HG03135 (cell line): ENCODE measurements at regions not wholly inside any gene's neighbourhood (a gene's known extent, or its start where the extent isn't known, plus 50 kb on each side); places are given as distances from the start of the nearest gene placed in this dataset.

ENCODE experiments used
- ATAC-seq: cut with Tn5 transposase; IDR thresholded peaks from one replicate; pipeline ENCODE4 v1.9.1; 2021; ENCODE audit warnings: mild to moderate bottlenecking, moderate library complexity; ENCODE audit not compliant: unreplicated experiment

DNA sequence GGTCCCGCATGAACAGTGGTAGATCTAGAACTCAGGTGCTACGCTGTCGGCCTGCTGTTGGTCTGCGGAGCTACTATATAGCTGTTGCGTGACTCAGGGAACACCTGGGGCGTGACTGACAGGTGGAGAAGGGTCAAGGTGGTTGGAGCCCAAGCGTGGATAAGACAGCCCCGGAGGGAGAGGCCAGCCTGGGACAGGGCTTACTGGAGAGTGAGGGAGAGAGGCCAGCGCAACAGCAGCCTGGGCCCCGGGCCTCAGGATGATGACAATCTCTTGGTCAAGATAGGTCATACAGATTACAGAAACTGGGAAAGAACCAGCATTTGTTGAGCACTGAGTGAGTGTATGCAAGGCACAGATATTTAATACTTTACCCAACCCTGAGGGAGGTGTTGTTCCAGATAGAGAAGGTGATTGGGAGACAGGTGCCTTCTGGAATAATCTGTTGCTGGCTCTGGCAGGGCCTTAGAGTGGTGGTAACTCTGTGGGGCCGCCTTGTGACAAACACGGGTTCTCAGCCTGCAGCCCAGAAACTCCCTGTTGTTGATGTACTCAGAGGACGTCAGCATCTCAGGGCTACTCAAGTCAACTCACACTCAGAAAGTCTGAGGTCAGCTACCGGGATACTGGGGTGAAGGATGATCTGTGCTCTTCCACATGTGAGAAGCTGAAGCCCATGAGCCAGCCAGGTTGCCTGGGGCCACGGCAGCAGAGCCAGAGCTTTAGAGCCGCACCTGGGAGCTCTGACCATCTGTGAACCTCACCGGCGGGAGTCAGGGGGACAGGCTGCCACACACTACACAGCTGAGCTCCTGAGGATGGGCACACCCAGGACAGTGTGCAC lies 265.4 kb upstream of the HES1 start:
- no peak for ATAC-seq

DNA sequence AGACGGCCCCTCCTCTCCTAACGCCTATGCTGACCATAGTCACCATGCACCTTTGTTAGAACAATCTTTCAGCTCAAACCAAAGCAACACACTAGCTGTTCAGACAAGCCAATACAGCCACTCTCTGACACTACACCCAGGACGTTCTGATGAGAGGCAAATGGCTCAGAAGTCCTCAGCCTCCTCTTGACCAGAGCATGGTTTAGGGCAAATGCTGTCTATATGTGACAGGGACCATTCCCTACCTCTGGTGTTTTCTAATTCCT lies 264.8 kb upstream of the HES1 start:
- no peak for ATAC-seq

DNA sequence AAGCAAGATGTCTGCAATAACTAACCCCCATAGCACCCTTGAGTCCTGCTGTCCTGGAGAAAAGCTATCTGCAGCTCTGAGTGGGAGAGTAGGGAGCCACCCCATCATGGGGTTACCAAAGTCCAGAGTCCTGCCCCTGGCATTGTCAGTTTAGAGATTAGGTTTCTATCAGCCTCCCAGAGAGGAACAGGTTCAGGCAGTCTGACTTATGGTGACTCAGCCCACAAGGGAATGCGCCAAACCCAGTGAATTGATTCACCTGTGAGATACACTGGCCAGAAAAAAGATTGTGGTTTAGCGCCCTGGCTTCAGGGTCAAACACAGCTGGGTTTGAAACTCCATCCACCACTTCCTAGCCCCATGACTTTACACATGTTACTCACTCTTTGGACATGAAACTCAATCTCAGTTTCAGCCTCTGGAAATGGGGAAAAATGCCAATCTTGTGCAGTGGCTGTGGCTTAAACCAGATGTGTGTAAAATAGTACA lies 263.6 kb upstream of the HES1 start:
- ATAC-seq, result no peak

DNA sequence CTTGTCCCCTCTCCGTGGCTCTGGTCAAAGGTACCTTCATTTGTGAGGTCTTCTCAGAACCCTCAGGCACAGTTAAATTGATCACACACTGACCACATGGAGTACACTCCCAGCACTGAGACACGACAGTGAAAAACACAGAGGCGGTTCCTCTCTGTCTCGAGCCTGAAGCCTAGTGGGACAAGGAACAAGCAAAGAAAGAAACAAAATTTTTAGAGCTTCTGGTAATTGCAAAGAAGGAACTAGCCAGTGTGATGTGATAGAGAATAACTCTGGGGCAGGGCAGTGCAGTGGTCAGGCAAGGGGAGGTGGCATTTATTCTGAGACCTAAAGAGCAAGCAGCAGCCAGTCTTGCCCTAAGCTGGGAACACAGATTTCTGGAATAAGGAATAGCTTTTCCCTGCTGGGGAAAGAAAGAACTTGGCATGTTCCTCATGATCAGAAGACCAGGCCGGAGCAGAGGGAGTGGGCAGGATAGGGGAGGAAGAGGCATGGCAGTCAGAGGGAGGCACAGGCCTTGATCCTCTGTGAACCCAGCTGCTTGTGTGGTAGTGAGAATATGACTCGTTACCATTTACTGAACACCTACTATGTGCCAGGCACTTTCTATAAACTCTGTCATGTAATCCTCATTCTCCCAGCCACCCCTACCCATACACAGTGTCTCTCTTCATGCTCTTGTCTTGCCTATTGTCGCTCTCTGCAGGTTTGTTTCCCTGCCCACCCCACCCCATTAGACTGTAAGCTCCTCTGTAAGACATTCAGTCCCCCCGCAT lies 262.3 kb upstream of the HES1 start:
- no peak for ATAC-seq

DNA sequence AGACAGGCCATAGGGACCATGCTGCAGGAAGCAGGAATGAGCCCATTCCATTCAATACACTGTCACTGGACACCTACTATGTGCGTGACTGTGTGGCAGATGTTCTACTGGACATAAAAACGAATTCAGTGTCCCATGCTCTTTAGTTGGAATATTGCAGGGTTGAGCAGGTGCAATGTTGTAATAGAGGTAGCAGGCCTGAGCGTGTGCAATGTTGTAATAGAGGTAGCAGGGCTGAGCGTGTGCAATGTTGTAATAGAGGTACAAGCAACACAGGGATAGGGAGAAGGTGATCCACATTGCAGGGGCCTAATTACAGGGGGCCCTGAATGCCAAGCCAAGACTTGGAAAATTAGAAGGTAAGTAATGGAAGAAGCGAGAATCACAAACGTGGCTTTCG lies 261.4 kb upstream of the HES1 start:
- ATAC-seq, result no peak

DNA sequence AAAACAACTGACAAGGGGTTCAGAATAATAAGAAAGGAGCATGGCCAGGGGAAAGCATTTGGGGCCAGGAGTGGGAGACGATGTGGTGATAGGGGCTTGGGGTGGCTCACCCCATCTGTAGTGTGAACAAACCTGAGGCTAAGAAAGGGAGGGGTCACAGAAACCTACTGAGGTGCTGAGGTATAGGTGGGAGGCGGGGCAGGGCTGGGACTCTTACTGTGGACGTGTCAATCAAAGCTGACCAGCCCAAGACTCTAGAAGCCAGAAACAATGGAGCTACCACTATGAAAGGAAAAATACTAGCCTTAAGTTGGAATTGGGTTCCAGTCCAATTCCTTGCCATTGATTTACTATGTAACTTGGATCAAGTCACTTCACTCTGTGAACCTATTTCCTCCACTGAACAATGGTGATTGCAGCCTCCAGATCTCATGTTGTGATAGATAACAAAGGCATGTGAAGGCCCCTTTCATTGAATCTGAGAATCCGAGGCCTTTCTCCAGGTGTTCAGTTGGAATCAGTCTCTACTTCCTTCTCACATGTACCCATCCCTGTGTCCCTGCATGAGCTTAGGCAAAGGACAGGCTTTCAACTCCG lies 260.9 kb upstream of the HES1 start:
- ATAC-seq, result no peak

DNA sequence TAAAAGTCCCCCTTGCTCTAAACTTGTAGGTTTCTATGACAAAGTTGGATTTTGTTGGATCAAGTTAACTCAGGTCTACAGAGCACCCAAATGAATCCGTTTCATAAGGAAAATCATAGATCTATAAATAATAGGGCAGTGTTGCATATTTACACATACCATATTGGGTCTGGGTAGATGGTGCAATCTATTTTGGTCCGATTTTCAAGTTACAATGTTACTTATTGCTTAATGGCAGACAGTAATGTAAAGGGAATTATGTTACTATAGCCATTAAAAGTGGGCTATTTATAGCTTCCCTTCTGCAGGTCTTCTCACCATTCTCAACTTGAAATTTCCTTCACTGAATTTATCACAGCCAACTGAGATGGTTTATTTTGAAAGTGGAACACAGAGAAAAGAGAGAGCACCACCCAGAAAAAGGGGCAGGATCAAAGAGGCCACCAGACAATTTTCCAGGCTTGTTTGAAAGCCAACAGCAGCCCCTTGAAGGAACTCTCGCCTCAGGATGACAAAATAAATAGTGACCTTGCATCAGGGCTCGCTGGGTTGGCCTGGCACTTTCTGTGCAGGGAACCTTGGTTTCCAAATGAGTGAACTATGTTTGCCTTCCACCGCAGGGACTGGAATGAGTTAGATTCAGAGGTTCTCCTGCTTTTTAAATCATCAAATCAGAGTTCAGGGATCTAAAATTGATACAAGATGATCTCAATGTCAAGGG lies 260.2 kb upstream of the HES1 start:
- no peak for ATAC-seq

DNA sequence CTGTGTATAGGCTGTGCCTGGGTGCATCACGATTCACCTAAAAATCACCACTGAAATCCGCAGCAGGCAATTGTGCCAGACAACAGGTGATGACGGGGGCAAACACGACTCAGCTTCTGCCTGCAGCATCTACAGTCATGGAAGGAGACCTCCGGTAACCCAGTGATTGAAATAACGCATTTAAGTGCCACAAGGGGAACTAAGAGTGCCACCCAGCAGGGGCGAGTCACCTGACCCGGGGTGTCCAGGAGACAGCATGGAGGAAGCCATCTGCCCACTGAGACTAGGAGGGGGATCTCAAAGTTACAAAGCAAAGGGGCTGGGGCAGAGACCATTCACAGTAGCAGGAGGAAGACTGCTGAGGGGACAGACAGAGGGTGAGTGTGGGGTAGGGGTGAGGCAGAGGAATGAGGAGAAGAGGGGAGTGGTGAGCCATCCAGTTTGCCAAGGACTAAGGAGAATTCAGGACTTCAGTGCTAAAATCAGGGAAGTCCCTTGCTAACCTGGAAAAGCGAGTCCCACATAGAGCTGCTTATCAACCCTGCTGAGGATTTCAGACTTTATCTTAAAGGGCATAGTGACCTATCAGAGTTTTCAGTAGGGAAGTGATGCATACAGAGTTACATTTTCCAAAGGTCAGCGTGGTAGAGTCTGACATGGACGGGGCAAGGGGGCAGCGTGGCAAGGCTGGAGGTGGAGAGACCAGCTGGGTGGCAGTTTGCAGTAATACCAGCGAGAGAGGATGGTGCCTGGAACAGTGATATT lies 256.7 kb upstream of the HES1 start:
- no peak for ATAC-seq

DNA sequence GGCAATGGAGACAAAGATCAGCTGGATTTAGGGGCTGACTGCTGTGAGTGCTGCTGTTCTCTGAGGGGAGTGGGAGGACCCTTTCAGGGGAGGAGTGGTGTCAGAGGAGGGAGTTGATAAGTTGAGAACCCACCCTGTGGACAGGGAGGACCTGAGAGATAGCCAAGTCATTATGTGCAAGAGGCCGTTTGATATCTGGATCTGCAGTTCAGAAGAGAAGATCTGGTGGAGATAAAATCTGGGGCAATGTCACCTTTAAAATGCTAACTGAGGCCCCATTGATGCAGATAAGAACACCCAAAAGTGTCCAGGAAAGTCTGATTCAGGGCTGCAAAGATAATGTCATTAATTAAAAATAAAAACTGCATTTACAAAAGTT lies 256.1 kb upstream of the HES1 start:
- no peak for ATAC-seq

DNA sequence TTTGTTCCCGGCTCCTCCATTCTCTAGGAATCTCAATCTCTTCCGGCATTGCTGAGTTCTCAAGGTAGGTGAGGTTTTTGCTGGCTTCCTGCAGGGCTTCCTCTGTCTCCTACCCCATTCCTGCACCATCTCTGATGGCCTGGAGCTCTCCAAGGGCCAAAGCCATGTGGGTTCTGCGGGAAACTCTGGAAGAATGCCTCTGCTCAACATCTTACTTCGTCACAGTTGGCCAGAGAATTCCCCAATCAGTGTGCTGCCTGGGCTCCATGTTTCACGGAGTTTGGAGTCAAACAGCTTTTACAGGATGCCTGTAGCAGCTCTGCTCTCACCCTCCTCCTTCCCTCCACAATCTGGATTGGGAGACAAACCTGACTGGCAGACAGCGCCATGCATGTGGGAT lies 253.9 kb upstream of the HES1 start:
- no peak for ATAC-seq

DNA sequence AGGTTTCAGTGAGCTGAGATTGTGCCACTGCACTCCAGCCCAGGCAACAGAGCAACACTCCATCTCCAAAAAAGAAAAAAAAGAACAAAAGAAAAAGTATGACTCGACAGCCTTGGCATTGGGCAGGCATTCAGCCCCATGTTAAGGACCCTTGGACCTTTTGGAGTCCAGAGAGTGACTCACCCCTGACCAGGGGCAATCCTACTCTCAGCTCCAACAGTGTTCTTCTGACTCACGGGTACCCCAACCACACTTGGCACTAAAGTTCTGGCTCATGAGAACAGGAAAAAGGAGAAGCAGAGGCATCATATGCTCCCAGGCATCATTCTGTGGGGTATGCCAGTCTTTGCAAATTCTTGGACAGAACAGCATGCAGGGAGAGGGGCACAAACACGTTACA lies 252.4 kb upstream of the HES1 start:
- no peak for ATAC-seq

DNA sequence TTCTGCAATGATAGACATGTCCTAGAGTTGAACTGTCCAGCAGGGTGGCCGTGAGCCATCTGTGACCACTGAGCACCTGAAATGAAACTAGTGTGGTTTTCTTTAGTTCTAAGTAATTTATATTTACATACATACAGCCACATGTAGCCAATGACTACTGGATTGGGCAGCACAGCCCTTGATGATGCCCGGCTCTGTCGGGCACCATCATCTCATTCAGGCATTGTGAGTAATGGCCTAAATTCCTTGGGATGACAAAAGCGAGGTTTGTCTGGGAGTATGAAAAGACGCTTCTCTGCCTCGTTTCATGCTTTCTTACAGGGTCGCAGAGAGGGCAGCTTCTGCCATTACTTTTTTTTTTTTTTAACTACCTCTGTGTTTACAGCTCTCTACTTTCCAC lies 251.9 kb upstream of the HES1 start:
- ATAC-seq, result no peak

DNA sequence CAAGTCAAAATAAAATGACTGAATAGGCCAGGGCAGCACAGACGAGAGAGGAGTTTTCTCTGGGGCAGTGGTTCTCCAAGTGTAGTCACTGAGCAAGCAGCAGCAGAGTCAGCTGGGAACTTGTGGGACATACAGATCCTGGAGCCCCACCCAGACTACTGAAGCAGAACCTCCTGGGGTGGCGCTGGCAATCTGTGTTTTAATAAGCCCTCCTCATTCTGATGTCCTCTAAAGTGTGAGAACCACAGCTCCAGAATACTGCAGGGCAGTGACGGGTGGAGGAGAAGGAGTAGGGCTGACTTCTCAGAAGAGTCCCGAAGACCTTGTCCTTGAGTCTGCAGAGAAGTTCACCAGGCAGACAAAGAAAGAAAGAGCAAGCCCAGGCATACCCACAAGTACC lies 251.3 kb upstream of the HES1 start:
- no peak for ATAC-seq

DNA sequence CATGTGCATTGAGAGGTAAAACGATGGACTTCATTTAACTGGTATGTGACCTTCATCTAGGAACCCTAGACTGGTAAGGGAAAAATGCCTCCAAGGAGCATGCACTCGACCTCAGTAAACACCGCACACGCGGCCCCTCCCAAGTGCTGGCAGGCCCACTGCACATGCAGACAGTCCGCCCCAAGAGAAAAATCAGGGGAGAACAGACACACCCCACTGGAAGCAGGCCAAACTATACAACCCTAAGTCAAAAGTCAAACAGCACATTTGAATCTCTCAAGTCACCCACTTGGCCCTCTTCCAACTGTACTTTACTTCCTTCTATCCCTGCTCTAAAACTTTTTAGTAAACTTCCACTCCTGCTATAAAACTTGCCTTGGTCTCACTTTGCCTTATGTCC lies 250.1 kb upstream of the HES1 start:
- no peak for ATAC-seq

DNA sequence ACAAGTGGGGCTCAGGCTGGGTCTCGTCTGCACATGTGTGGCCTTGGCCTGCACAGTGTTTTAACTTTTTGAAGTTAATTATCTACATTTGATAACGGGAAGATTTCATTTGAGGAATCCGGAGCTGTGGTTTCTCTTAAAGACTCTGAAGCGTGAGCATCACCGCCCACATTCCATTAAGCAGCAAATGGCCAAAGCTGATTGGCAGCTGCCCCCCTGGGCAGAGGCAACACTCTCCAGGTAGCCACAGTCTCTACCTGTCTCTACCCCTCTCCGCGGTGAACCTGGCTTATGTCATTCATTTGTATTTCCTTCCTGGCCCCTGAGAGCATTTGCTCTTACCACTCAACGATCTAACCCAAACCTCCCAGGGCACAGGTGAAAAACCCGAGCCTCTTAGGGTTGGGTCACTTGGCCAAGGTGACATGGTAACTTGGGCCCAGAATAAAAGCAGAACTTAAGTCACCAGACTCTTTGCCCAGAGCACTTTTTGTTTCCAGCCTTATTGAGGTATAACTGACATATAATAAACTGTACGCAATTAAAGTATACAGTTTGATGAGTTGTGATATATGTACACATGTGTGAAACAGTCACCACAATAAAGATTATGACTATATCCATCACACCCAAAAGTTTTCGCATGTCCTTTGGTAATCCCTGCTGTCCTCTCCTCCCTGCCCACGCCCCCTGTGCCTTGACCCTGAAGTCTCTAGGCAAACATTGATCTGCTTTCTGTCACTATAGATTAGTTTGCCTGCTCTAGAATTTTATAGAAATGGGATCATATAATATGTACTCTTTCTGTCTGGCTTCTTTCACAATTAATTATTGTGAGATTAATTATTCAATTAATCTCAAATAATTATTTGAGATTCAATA lies 245.7 kb upstream of the HES1 start:
- ATAC-seq, result no peak

DNA sequence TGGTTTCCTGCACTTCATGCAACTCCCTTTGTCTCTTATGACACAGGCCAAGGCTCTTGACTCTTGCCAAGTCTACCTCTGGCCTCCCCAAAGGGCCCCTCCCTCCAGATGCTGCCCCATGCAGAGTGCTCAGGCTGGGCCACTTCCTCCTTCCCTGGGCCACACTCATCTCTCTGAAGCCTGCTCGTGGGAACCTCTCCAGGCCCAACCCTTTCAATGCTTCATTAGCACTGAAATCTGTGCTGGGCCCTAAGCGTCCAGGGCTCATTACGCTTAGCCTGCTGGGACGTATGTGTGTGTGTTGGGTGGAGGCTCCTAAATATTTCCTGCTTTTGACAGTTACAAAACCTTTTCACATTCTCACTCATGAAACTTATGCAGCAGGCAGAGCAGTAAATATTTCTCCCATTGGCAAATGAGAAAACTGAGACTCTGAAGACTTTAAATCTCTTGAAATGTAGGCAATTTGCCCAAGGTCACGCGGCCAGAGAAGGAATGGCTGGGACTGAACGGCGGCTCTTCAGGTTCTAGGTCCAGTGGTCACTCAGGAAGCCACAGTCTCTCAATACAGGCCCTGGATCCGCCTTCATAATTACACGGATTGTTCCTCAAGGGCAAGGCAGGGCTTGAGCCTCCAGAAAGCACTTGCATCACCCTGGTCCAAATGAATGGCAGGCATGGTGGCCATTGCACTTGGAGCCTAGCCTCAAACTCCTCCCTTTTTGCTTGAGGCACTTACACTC lies 241.7 kb upstream of the HES1 start:
- ATAC-seq, result no peak

DNA sequence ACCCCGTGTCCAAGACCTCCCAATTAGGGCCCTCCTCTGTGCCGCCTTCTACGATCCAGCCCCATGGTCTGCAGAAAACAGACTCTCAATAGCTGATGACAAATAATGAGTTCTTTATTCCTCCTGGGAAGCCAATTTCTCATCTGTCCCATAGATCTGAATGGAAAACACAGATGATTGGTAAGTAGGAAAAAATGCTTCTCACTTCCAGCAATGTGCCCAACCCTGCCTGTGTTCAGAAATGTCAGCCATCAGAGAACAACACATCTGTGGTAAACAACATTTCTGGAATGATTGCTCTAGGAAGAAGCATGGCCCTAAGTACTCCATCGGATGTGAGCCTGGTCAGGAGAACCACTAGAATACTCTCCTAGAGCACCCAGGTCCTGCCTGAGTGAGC lies 240.5 kb upstream of the HES1 start:
- ATAC-seq, result no peak

DNA sequence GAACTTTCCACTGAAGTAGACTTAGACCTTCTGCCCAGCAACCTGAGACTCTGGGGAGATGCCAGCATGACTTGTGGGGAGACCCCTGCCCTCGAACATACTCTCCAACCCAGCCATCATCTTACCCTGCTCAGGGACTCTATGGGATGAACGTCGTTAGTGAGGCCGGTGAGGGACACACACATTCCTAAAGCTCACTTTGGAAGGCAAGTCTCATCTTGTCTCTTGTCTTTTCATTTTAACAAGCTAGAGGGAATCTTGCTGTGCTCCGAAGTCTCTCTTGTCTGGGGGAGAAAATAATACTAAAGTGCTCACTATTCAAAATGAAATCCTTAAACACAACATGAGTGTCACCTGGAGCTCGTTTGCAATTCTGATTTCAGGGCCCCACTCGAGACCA lies 239.5 kb upstream of the HES1 start:
- no peak for ATAC-seq

DNA sequence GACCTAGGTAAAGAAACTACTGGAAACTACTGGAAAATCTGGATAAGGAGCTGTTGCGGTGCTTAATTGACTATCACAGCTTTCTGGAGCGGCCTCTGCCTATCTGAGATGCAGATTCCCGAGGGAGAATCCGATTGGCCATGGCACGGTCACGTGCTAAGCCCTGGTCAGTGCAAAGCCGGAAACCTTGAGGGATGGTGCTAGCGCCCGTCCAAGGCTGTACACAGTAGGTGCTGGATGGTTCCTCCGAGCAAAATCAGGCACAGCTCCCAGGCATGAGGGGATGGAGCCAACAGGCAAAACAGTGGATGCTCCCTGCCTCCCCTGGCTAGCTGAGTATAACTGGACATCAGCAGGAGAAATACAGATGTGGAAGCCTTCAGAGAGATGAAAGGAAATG lies 238.7 kb upstream of the HES1 start:
- no peak for ATAC-seq
